ENCODE measurements at regions not wholly inside any gene's neighbourhood (a gene's known extent, or its start where the extent isn't known, plus 50 kb on each side); places are given as distances from the start of the nearest gene placed in this dataset.

- CTCF ChIA-PET (ENCODE audit: low intra/inter-chr PET ratio, low total read pairs) = no interaction called here
These were observed 122.9 kb upstream of the MGMT start for GRCh38 chr10:129344103-129344502.

More at GRCh38 chr10:129344103-129344502, 122.9 kb upstream of the MGMT start:
- DNase-seq (ENCODE audit: low spot score) = no peak
- TF ChIP-seq RBFOX2 (IDR thresholded peaks at IDR 0.05; ENCODE audit: low read depth, low read length) = no peak
- no peak for TF ChIP-seq KDM4B (CRISPR knock-in tag; IDR thresholded peaks at IDR 0.05)
- TF ChIP-seq, protein P1, sequence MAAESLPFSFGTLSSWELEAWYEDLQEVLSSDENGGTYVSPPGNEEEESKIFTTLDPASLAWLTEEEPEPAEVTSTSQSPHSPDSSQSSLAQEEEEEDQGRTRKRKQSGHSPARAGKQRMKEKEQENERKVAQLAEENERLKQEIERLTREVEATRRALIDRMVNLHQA (CRISPR knock-in tag; IDR thresholded peaks at IDR 0.05) = no peak
- no peak for TF ChIP-seq TARDBP (CRISPR knock-in tag; IDR thresholded peaks at IDR 0.05)
- TF ChIP-seq, protein P2, sequence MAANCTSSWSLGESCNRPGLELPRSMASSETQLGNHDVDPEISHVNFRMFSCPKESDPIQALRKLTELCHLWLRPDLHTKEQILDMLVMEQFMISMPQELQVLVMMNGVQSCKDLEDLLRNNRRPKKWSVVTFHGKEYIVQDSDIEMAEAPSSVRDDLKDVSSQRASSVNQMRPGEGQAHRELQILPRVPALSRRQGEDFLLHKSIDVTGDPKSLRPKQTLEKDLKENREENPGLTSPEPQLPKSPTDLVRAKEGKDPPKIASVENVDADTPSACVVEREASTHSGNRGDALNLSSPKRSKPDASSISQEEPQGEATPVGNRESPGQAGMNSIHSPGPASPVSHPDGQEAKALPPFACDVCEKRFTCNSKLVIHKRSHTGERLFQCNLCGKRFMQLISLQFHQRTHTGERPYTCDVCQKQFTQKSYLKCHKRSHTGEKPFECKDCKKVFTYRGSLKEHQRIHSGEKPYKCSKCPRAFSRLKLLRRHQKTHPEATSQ (CRISPR knock-in tag; IDR thresholded peaks at IDR 0.05; ENCODE audit: borderline replicate concordance) = no peak
- no peak for TF ChIP-seq CAMTA2 (CRISPR knock-in tag; IDR thresholded peaks at IDR 0.05; ENCODE audit: borderline replicate concordance)
- TF ChIP-seq, protein P3, sequence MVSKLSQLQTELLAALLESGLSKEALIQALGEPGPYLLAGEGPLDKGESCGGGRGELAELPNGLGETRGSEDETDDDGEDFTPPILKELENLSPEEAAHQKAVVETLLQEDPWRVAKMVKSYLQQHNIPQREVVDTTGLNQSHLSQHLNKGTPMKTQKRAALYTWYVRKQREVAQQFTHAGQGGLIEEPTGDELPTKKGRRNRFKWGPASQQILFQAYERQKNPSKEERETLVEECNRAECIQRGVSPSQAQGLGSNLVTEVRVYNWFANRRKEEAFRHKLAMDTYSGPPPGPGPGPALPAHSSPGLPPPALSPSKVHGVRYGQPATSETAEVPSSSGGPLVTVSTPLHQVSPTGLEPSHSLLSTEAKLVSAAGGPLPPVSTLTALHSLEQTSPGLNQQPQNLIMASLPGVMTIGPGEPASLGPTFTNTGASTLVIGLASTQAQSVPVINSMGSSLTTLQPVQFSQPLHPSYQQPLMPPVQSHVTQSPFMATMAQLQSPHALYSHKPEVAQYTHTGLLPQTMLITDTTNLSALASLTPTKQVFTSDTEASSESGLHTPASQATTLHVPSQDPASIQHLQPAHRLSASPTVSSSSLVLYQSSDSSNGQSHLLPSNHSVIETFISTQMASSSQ (IDR thresholded peaks at IDR 0.05; ENCODE audit: low read depth) = no peak
- TF ChIP-seq, protein P3 (CRISPR knock-in tag; IDR thresholded peaks at IDR 0.05; ENCODE audit: borderline replicate concordance) = no peak
- no peak overlapping the region for H3K27ac ChIP-seq (ENCODE audit: extremely low read length, insufficient read depth, low read length)
- no TSS peak for BruUV-seq (replicated peaks)
- no peaks in the 10 kb centered on the region for H3K9me3 ChIP-seq (ENCODE audit: low read length)
- POLR2A ChIA-PET = no interaction called here
- H2AFZ ChIP-seq (ENCODE audit: low read length) = no peak overlapping the region
- no peaks in the 10 kb centered on the region for H3K36me3 ChIP-seq (replicated peaks in 1 of 2; ENCODE audit: control insufficient read depth in 1 of 2, insufficient read depth in 2 of 2, low read length in 2 of 2)
- H4K20me1 ChIP-seq (ENCODE audit: insufficient read depth, low read length) = no peaks in the 10 kb centered on the region
- H3K4me1 ChIP-seq (ENCODE audit: insufficient read depth, low read length) = no peaks in the 10 kb centered on the region
- no peak for ATAC-seq
- in situ Hi-C loops (cut with HindIII; ENCODE audit: extremely low pct_ligation_motif_present, low pct_unique_long_range_greater_than_20kb) = no loop called here
- no peaks in the 10 kb centered on the region for H3K79me2 ChIP-seq (ENCODE audit: insufficient read depth, low read length)
- H3K9ac ChIP-seq (ENCODE audit: insufficient read depth, low read depth, low read length) = no peak overlapping the region
- no peak overlapping the region for H3K4me2 ChIP-seq (ENCODE audit: low read depth, low read length)
- FAIRE-seq = no peak
- intact Hi-C loops (cut with micrococcal nuclease; ENCODE audit: unreplicated experiment) = no loop called here
- peaks cover 0 to 56% of the 10 kb centered on the region in 2 experiments; a peak in 3 of 5 replicates for H3K27me3 ChIP-seq (ENCODE audit: control insufficient read depth in 1 of 2, insufficient read depth in 2 of 2, low read length in 2 of 2)
- WGBS (ENCODE audit: low lambda C conversion rate) = 34% methylated on average over 15 of the region's 15 CpGs
- no peak overlapping the region for H3K4me3 ChIP-seq (replicated peaks in 1 of 3; ENCODE audit: insufficient read depth in 1 of 3, low read depth in 2 of 3, low read length in 3 of 3)

All from HepG2 (cell line).